Sigmoid colon (tissue), 4 donors: ENCODE measurements at regions not wholly inside any gene's neighbourhood (a gene's known extent, or its start where the extent isn't known, plus 50 kb on each side); places are given as distances from the start of the nearest gene placed in this dataset.

Experiments used
- CTCF ChIP-seq, 4 experiments: fragments of 450-650 bp in 3 of 4; fragments of 200-600 bp in 1 of 4; IDR thresholded peaks; one replicate each; pipeline ENCODE4 v1.5.1; 2016 to 2019; ENCODE audit warnings: antibody characterized with exemption in 4 of 4, mild to moderate bottlenecking in 3 of 4, moderate library complexity in 2 of 4
- POLR2A ChIP-seq, 2 donors: fragments of 450-650 bp; IDR thresholded peaks; one replicate each; pipeline ENCODE4 v1.6.1; 2016; ENCODE audit warnings: antibody characterized with exemption in 2 of 2, mild to moderate bottlenecking in 2 of 2, moderate library complexity in 2 of 2
- POLR2AphosphoS5 ChIP-seq, 4 donors: sonication (generic); formaldehyde crosslinking; IDR thresholded peaks; one replicate each; pipeline ENCODE4 v1.6.1; 2017; ENCODE audit warnings: antibody characterized with exemption in 4 of 4

DNA sequence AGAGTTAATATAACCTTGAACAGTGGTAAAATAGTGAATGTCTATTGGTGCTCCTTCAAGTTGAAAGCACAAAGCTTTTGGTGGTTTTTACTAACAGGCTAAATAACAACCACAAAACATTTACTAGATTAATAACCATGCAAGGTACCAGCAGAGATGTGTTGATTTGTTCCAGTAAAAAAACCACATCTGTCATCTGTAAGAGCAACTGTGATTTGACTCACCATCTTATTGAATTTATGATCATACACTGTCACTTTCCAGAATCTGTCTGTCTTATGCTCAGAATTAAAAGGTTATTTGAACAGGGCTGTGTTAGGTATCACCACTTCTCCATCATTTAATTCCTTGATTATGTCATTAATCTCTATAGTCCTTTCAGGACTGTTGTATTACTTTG, 107.0 kb upstream of the PTHLH start:
- TF ChIP-seq POLR2A (IDR thresholded peaks at IDR 0.05) (no peak), CTCF (IDR thresholded peaks at IDR 0.05) (no peak), POLR2AphosphoS5 (IDR thresholded peaks at IDR 0.05) (no peak)
